IMR-90 (cell line): ENCODE measurements at regions not wholly inside any gene's neighbourhood (a gene's known extent, or its start where the extent isn't known, plus 50 kb on each side); places are given as distances from the start of the nearest gene placed in this dataset.

Experiments used
- ATAC-seq: fragments of 200-7000 bp; cut with Tn5 transposase; 2 replicates; pipeline ENCODE4 v1.9.1; 2020; ENCODE audit warnings: low read depth, mild to moderate bottlenecking, moderate library complexity
- BruUV-seq: library from RNA; stranded (reverse); fragments of 400-500 nt; replicated peaks from 2 replicates; lab custom pipeline; 2021; lab: Mats Ljungman, UMichigan
- CTCF ChIA-PET: fragments of 300-600 bp; formaldehyde crosslinking; extraction: SDS; loops from one replicate; lab custom pipeline; 2021; ENCODE audit warnings: antibody characterized with exemption; lab: Yijun Ruan, JAX
- POLR2A ChIA-PET: fragments of 300-600 bp; sonication (Branson Sonifier 250); formaldehyde crosslinking; loops from one replicate; lab custom pipeline; 2022; ENCODE audit warnings: antibody characterized with exemption; ENCODE audit not compliant: unreplicated experiment; lab: Charles Lee
- DNase-seq: peaks from one replicate; pipeline ENCODE4 v3.0.0; 2013
- H2AFZ ChIP-seq: replicated peaks from 2 replicates; pipeline ENCODE3; 2013; ENCODE audit warnings: low read length, mild to moderate bottlenecking; ENCODE audit not compliant: poor library complexity
- H2AK5ac ChIP-seq: 2 replicates; pipeline ENCODE4 v1.6.1; 2013; ENCODE audit warnings: low read depth, low read length, inconsistent platforms
- H2AK9ac ChIP-seq: replicated peaks from 2 replicates; pipeline ENCODE3; 2013; ENCODE audit warnings: mild to moderate bottlenecking, low read depth, low read length, moderate library complexity; ENCODE audit not compliant: poor library complexity
- H2BK120ac ChIP-seq: 2 replicates; pipeline ENCODE4 v1.6.1; 2013; ENCODE audit warnings: low read depth, low read length, inconsistent platforms
- H2BK15ac ChIP-seq: 3 replicates; pipeline ENCODE4 v1.6.1; 2013; ENCODE audit warnings: low read depth, low read length, inconsistent platforms
- H2BK20ac ChIP-seq: 2 replicates; pipeline ENCODE4 v1.6.1; 2013; ENCODE audit warnings: low read depth, mild to moderate bottlenecking, inconsistent platforms, low read length, moderate library complexity
- H2BK5ac ChIP-seq: 2 replicates; pipeline ENCODE4 v1.6.1; 2013; ENCODE audit warnings: mild to moderate bottlenecking, low read depth, low read length, inconsistent platforms; ENCODE audit not compliant: poor library complexity, severe bottlenecking
- H3K14ac ChIP-seq: replicated peaks from 2 replicates; pipeline ENCODE4 v1.6.1; 2013; ENCODE audit warnings: low read depth, low read length, inconsistent platforms
- H3K18ac ChIP-seq: 2 replicates; pipeline ENCODE4 v1.6.1; 2013; ENCODE audit warnings: low read depth, low read length, control low read depth
- H3K23ac ChIP-seq: 2 replicates; pipeline ENCODE4 v1.6.1; 2013; ENCODE audit warnings: low read depth, low read length, inconsistent platforms
- H3K27ac ChIP-seq: 2 replicates; pipeline ENCODE4 v1.5.1; 2013; ENCODE audit warnings: mild to moderate bottlenecking, control low read depth, low read length; ENCODE audit not compliant: insufficient read depth
- H3K27me3 ChIP-seq: 2 replicates; pipeline ENCODE4 v1.6.1; 2013; ENCODE audit warnings: low read length; ENCODE audit not compliant: control insufficient read depth, insufficient read depth
- H3K36me3 ChIP-seq: 2 replicates; pipeline ENCODE4 v1.6.1; 2013; ENCODE audit warnings: low read length, mixed read lengths; ENCODE audit not compliant: control insufficient read depth, insufficient read depth
- H3K4ac ChIP-seq: 2 replicates; pipeline ENCODE4 v1.6.1; 2013; ENCODE audit warnings: low read depth, low read length, inconsistent platforms
- H3K4me1 ChIP-seq: 2 replicates; pipeline ENCODE4 v1.6.1; 2013; ENCODE audit warnings: low read length, mixed read lengths; ENCODE audit not compliant: control insufficient read depth, insufficient read depth
- H3K4me2 ChIP-seq: 2 replicates; pipeline ENCODE4 v1.6.1; 2013; ENCODE audit warnings: low read depth, mild to moderate bottlenecking, control low read depth, low read length, moderate library complexity
- H3K4me3 ChIP-seq: 2 replicates; pipeline ENCODE4 v1.5.1; 2013; ENCODE audit warnings: low read depth, mild to moderate bottlenecking, control low read depth, low read length, moderate library complexity; ENCODE audit not compliant: insufficient read depth
- H3K56ac ChIP-seq: 2 replicates; pipeline ENCODE4 v1.6.1; 2013; ENCODE audit warnings: low read length, inconsistent platforms; ENCODE audit not compliant: insufficient read depth; ENCODE audit errors: extremely low read depth
- H3K79me1 ChIP-seq, 2 experiments: 2 replicates each; pipeline ENCODE4 v1.6.1; 2013; ENCODE audit warnings: low read length in 2 of 2, inconsistent platforms in 1 of 2, low read depth in 1 of 2
- H3K9ac ChIP-seq: 2 replicates; pipeline ENCODE4 v1.6.1; 2013; ENCODE audit warnings: low read depth, low read length, control low read depth
- H3K9me1 ChIP-seq: 2 replicates; pipeline ENCODE4 v1.6.1; 2013; ENCODE audit warnings: low read length, inconsistent platforms; ENCODE audit not compliant: insufficient read depth
- H3K9me3 ChIP-seq: 2 replicates; pipeline ENCODE4 v1.6.1; 2013; ENCODE audit warnings: low read length; ENCODE audit not compliant: control insufficient read depth, insufficient read depth
- H4K20me1 ChIP-seq: 2 replicates; pipeline ENCODE4 v1.6.1; 2013; ENCODE audit warnings: low read length, inconsistent platforms; ENCODE audit not compliant: insufficient read depth
- H4K5ac ChIP-seq: 2 replicates; pipeline ENCODE4 v1.6.1; 2013; ENCODE audit warnings: mild to moderate bottlenecking, low read depth, low read length, control low read depth
- H4K8ac ChIP-seq, 2 experiments: 2 replicates each; pipeline ENCODE4 v1.6.1; 2013; ENCODE audit warnings: low read depth in 2 of 2, low read length in 2 of 2, control low read depth in 1 of 2, inconsistent platforms in 1 of 2
- H4K91ac ChIP-seq: 2 replicates; pipeline ENCODE4 v1.6.1; 2013; ENCODE audit warnings: low read depth, low read length, inconsistent platforms; ENCODE audit not compliant: insufficient read depth
- WGBS, 2 experiments: methylation state at CpG; one replicate each; pipeline versions ENCODE4 v1.1.5 to v1.1.7; 2013; ENCODE audit warnings: missing lambda C conversion rate in 2 of 2; ENCODE audit not compliant: insufficient read length in 1 of 2; ENCODE audit errors: extremely low coverage in 2 of 2; 5-methylcytosine and 5-hydroxymethylcytosine counted together
- dilution Hi-C: fragments of 300-500 bp; cut with HindIII; formaldehyde crosslinking; loops from one replicate; pipeline ENCODE4 v1.14.3; 2018; ENCODE audit warnings: low sequenced_read_pairs; ENCODE audit not compliant: unreplicated experiment
- in situ Hi-C: fragments of 300-500 bp; cut with MboI; formaldehyde crosslinking; loops from 3 replicates; pipeline ENCODE4 v1.14.3; 2019; ENCODE audit warnings: low sequenced_read_pairs, inconsistent platforms, mixed read lengths
- intact Hi-C: fragments of 100-400 bp; cut with micrococcal nuclease; formaldehyde crosslinking; loops from 2 replicates; pipeline ENCODE4 v1.10.0; 2022
- TF ChIP-seq, protein P1 (sequence below): fragments of 150-350 bp; IDR thresholded peaks from 2 replicates; pipeline ENCODE4 v1.6.1; 2017; ENCODE audit warnings: mild to moderate bottlenecking, antibody characterized with exemption, low read length, low read depth

DNA sequence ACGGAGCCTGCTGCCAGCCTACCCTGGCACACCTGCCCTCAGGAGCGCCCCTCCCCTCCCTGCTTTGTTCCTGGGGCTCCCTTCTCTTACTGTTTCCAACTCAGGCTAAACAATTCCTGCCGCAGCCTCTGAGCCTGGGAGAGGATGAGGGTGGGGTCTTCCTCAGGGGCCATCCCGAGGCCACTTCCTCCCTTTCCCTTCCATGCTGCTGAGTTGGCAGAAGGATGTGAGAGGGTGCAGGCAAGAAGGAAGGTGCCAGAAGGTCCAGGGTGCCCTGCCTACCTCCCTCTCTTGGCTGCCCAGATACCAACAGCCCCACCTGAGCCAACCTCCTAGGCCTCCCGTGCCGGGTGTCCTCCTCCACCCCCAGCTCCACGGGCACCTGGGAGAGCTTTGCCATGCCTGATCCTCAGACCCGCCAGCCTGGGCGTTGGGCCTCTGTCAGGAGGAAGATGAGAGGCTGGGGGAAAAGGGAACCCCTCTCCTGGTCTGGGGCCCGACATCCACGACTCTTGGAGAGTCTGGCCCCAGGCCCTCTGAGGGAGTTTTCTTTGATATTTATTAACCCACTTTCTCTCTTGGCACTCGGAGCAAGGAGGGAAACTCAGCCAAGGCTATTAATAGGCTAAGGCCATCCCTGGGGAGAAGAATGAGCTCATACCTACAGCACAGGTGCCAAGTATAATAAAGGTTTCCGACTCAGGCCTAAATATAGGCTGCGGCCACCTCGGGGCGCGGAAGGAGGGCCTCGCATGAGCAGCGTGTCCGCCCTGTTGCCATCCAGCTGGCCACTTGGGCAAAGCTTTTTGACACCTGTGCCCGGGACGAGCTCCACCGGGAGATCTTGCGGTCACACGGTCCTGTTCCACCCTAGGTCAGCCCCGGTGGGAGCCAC lies 232.0 kb downstream of the ENGASE start (continued):
- TF ChIP-seq, protein P1, sequence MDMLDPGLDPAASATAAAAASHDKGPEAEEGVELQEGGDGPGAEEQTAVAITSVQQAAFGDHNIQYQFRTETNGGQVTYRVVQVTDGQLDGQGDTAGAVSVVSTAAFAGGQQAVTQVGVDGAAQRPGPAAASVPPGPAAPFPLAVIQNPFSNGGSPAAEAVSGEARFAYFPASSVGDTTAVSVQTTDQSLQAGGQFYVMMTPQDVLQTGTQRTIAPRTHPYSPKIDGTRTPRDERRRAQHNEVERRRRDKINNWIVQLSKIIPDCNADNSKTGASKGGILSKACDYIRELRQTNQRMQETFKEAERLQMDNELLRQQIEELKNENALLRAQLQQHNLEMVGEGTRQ = no peak

DNA sequence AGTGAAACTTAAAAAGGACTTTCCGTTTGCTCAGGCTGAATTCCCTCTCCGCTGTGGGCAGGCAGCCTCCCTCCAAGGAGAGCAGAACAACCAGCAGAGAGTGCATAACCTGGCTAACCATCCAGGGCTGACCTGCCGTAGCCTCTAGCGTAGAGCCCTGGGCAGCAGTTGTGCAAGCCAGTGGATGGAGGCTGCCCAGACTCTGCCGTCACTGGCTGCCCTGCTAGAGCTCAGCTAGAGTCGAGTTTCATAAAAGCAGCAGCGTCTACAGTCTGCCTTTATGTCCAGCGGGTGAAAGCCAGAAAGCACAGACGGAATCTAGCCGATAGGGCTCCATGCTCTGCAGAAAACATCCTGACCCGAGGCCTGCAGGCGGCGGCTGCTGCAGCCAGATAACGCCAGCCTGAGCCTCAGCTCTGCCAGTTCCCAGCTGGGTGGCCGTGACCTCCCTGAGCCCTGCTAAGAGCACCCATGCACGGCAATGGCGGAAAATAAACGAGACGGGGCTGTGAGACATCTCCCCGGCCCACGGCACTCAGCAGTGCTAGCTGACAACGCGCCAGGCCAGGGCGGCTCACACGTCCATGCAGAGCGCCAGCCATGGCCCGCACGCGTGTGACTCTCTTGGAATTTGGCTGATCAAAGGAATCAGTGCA lies 231.3 kb downstream of the ENGASE start:
- H3K14ac ChIP-seq = no peak overlapping the region
- TF ChIP-seq, protein P1 = no peak
- intact Hi-C loops = no loop called here
- no peak overlapping the region for H4K8ac ChIP-seq
- H3K56ac ChIP-seq = no peak overlapping the region
- H2AFZ ChIP-seq = no peak overlapping the region
- no peak for ATAC-seq
- DNase-seq = no peak
- no TSS peak for BruUV-seq
- H2BK20ac ChIP-seq = no peak overlapping the region
- no peak overlapping the region for H3K4me2 ChIP-seq
- ChIA-PET CTCF (no interaction called here), POLR2A (no interaction called here)
- no peaks in the 10 kb centered on the region for H4K20me1 ChIP-seq
- H2BK120ac ChIP-seq = no peak overlapping the region
- H2AK5ac ChIP-seq = no peak overlapping the region
- H3K79me1 ChIP-seq = no peaks in the 10 kb centered on the region
- H3K18ac ChIP-seq = no peak overlapping the region
- no peak overlapping the region for H3K4ac ChIP-seq
- H2BK15ac ChIP-seq = no peak overlapping the region
- no peak overlapping the region for H3K4me3 ChIP-seq
- no peak overlapping the region for H4K5ac ChIP-seq
- WGBS, 2 experiments = 40% methylated on average over 23 of the region's 29 CpGs; no CpG with 5 or more reads in 1 of the 2 experiments
- no peak overlapping the region for H2AK9ac ChIP-seq
- no peak overlapping the region for H4K91ac ChIP-seq
- H3K23ac ChIP-seq = no peak overlapping the region
- H3K36me3 ChIP-seq = no peaks in the 10 kb centered on the region
- H2BK5ac ChIP-seq = no peak overlapping the region
- in situ Hi-C loops = no loop called here
- H3K9ac ChIP-seq = no peak overlapping the region
- no peaks in the 10 kb centered on the region for H3K9me3 ChIP-seq
- no peaks in the 10 kb centered on the region for H3K9me1 ChIP-seq
- dilution Hi-C loops = no loop called here
- no peak overlapping the region for H3K27ac ChIP-seq
- no peaks in the 10 kb centered on the region for H3K4me1 ChIP-seq
- H3K27me3 ChIP-seq = peaks cover 11% of the 10 kb centered on the region
